Neural progenitor cell (in vitro differentiated cells): ENCODE measurements at regions not wholly inside any gene's neighbourhood (a gene's known extent, or its start where the extent isn't known, plus 50 kb on each side); places are given as distances from the start of the nearest gene placed in this dataset.

Experiments
- CTCF ChIP-seq: fragments of 200-600 bp; sonication (generic); IDR thresholded peaks from 2 replicates; pipeline ENCODE4 v1.5.1; 2017; ENCODE audit warnings: antibody characterized with exemption, mild to moderate bottlenecking
- EZH2 ChIP-seq: fragments of 200-600 bp; sonication (generic); IDR thresholded peaks from 2 replicates; pipeline ENCODE4 v1.6.1; 2017; ENCODE audit warnings: antibody characterized with exemption, mild to moderate bottlenecking, moderate library complexity
- EZH2phosphoT487 ChIP-seq: fragments of 200-600 bp; sonication (generic); IDR thresholded peaks from 2 replicates; pipeline ENCODE4 v1.6.1; 2017; ENCODE audit warnings: antibody characterized with exemption

GRCh38 chr17:37838276-37838675, 85.9 kb upstream of the TBC1D3K start:
- TF ChIP-seq CTCF, result no peak
- no peak for TF ChIP-seq EZH2phosphoT487
- TF ChIP-seq EZH2, result no peak
